Keratinocyte (primary cell): ENCODE measurements at regions not wholly inside any gene's neighbourhood (a gene's known extent, or its start where the extent isn't known, plus 50 kb on each side); places are given as distances from the start of the nearest gene placed in this dataset.

Experiments
- CTCF ChIP-seq, 3 experiments: IDR thresholded peaks in 1 of 3; conservative IDR thresholded peaks in 1 of 3; optimal IDR thresholded peaks in 1 of 3; 2 replicates in 2 of 3; 3 replicates in 1 of 3; pipeline versions ENCODE3 to v1.5.1; 2011; ENCODE audit warnings: low read length in 3 of 3, mild to moderate bottlenecking in 3 of 3, moderate library complexity in 2 of 3, control low read depth in 1 of 3, inconsistent platforms in 1 of 3; ENCODE audit not compliant: insufficient read depth in 2 of 3; ENCODE audit errors: extremely low read depth in 1 of 3
- EZH2 ChIP-seq: IDR thresholded peaks from one replicate; pipeline ENCODE4 v1.6.1; 2012; ENCODE audit warnings: inconsistent platforms, mild to moderate bottlenecking, low read length, moderate library complexity

GRCh38 chr1:68908316-68908715, 411.4 kb upstream of the DEPDC1 start:
- TF ChIP-seq CTCF (optimal IDR thresholded peaks at IDR 0.05 in 1 of 3, IDR thresholded peaks at IDR 0.05 in 1 of 3, conservative IDR thresholded peaks at IDR 0.05 in 1 of 3; ENCODE audit: extremely low read depth in 1 of 3, insufficient read depth in 2 of 3, low read length in 3 of 3) (no peak), EZH2 (no peak)
